ENCODE measurements at regions not wholly inside any gene's neighbourhood (a gene's known extent, or its start where the extent isn't known, plus 50 kb on each side); places are given as distances from the start of the nearest gene placed in this dataset.

DNA sequence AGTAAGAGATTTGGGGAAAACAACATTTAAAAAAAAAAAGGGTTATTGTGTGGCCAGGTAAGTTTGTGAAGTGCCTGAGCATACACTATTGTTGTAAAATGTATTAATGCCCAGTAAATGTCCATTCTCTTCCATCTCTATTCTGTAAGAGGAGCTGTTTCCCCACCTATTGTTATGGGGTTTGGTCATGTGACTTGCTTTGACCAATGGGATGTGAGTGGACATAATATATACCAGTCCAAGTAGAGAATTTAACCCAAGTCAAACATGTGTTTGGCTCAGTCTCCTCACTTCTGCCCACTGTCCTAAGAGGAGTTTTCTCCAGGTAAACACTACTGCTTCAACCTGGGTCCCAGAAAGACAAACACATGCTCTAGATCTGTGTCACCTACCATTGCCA, 377.1 kb downstream of the FOXA2 start:
- TF ChIP-seq CTCF (conservative IDR thresholded peaks at IDR 0.05): no peak
- no peak for TF ChIP-seq EZH2 (IDR thresholded peaks at IDR 0.05; ENCODE audit: low read depth)
